ENCODE measurements at regions not wholly inside any gene's neighbourhood (a gene's known extent, or its start where the extent isn't known, plus 50 kb on each side); places are given as distances from the start of the nearest gene placed in this dataset.
"Not testable (repeated sequence)": the region's sequence is repeated elsewhere in the genome, so short reads cannot be mapped to it uniquely, and the experiment has no call there.

- DNase-seq (ENCODE audit: low spot score) = no peak
Measured at GRCh38 chr9:90180381-90180780, 462.2 kb downstream of the DIRAS2 start.

GRCh38 chr9:90188656-90189055 is 454.0 kb downstream of the DIRAS2 start:
- Histone ChIP-seq H2AFZ (ENCODE audit: low read length) (no peak overlapping the region), H3K27ac (ENCODE audit: low read depth, low read length, poor library complexity, severe bottlenecking) (no peak overlapping the region), H4K20me1 (ENCODE audit: insufficient read depth, low read length) (no peaks in the 10 kb centered on the region), H3K9me2 (ENCODE audit: insufficient read depth, low read length) (no peaks in the 10 kb centered on the region), H3K4me3 (ENCODE audit: low read depth, low read length, poor library complexity, severe bottlenecking) (peak overlapping the region; percentile 1), H3K79me2 (ENCODE audit: insufficient read depth, low read depth, low read length) (no peaks in the 10 kb centered on the region), H3K9me3 (ENCODE audit: low read length) (no peaks in the 10 kb centered on the region), H3K4me2 (ENCODE audit: low read length) (peak overlapping the region; percentile 39), H3K36me3 (ENCODE audit: insufficient read depth, low read length) (no peaks in the 10 kb centered on the region), H3K4me1 (ENCODE audit: insufficient read depth, low read length, poor library complexity, severe bottlenecking) (peaks cover 14% of the 10 kb centered on the region)
- CTCF ChIA-PET (ENCODE audit: unreplicated experiment) = no interaction called here
- DNase-seq (ENCODE audit: low spot score) = no peak
- TF ChIP-seq CTCF (conservative IDR thresholded peaks at IDR 0.05; ENCODE audit: low read length) = no peak
- no peak for TF ChIP-seq EZH2phosphoT487 (IDR thresholded peaks at IDR 0.05; ENCODE audit: borderline replicate concordance, low read depth, low read length)
- BruUV-seq (replicated peaks) = no TSS peak
- POLR2A ChIA-PET = interaction anchor here (0.6 kb wide), 1 partner anchor 10 kb away, joined by 3 read pairs; no protein-coding TSS in a partner anchor
- intact Hi-C loops (cut with micrococcal nuclease; ENCODE audit: unreplicated experiment) = no loop called here

More at GRCh38 chr9:90180381-90180780, 462.2 kb downstream of the DIRAS2 start:
- Histone ChIP-seq H4K20me1 (ENCODE audit: insufficient read depth, low read length) (no peaks in the 10 kb centered on the region), H3K9me3 (ENCODE audit: low read length) (no peaks in the 10 kb centered on the region), H3K9me2 (ENCODE audit: insufficient read depth, low read length) (no peaks in the 10 kb centered on the region), H3K36me3 (ENCODE audit: insufficient read depth, low read length) (no peaks in the 10 kb centered on the region), H3K4me2 (ENCODE audit: low read length) (no peak overlapping the region), H3K79me2 (ENCODE audit: insufficient read depth, low read depth, low read length) (no peaks in the 10 kb centered on the region), H3K27ac (ENCODE audit: low read depth, low read length, poor library complexity, severe bottlenecking) (no peak overlapping the region), H3K4me1 (ENCODE audit: insufficient read depth, low read length, poor library complexity, severe bottlenecking) (no peaks in the 10 kb centered on the region), H2AFZ (ENCODE audit: low read length) (no peak overlapping the region), H3K4me3 (ENCODE audit: low read depth, low read length, poor library complexity, severe bottlenecking) (no peak overlapping the region)
- CTCF ChIA-PET (ENCODE audit: unreplicated experiment) = no interaction called here
- POLR2A ChIA-PET = no interaction called here
- BruUV-seq (replicated peaks) = no TSS peak
- intact Hi-C loops (cut with micrococcal nuclease; ENCODE audit: unreplicated experiment) = no loop called here
- no peak for TF ChIP-seq CTCF (conservative IDR thresholded peaks at IDR 0.05; ENCODE audit: low read length)
- no peak for TF ChIP-seq EZH2phosphoT487 (IDR thresholded peaks at IDR 0.05; ENCODE audit: borderline replicate concordance, low read depth, low read length)

GRCh38 chr9:90189306-90189705 is 453.3 kb downstream of the DIRAS2 start:
- Histone ChIP-seq H3K4me2 (ENCODE audit: low read length) (peak overlapping the region; percentile 39), H3K27ac (ENCODE audit: low read depth, low read length, poor library complexity, severe bottlenecking) (no peak overlapping the region), H2AFZ (ENCODE audit: low read length) (no peak overlapping the region), H3K9me3 (ENCODE audit: low read length) (no peaks in the 10 kb centered on the region), H3K4me3 (ENCODE audit: low read depth, low read length, poor library complexity, severe bottlenecking) (peak overlapping the region; percentile 1), H3K79me2 (ENCODE audit: insufficient read depth, low read depth, low read length) (no peaks in the 10 kb centered on the region), H3K4me1 (ENCODE audit: insufficient read depth, low read length, poor library complexity, severe bottlenecking) (peaks cover 14% of the 10 kb centered on the region), H3K36me3 (ENCODE audit: insufficient read depth, low read length) (no peaks in the 10 kb centered on the region), H3K9me2 (ENCODE audit: insufficient read depth, low read length) (no peaks in the 10 kb centered on the region), H4K20me1 (ENCODE audit: insufficient read depth, low read length) (no peaks in the 10 kb centered on the region)
- ChIA-PET POLR2A (no interaction called here), CTCF (ENCODE audit: unreplicated experiment) (no interaction called here)
- intact Hi-C loops (cut with micrococcal nuclease; ENCODE audit: unreplicated experiment) = no loop called here
- BruUV-seq (replicated peaks) = no TSS peak
- no peak for TF ChIP-seq CTCF (conservative IDR thresholded peaks at IDR 0.05; ENCODE audit: low read length)
- no peak for TF ChIP-seq EZH2phosphoT487 (IDR thresholded peaks at IDR 0.05; ENCODE audit: borderline replicate concordance, low read depth, low read length)
- DNase-seq (ENCODE audit: low spot score) = peak; percentile 74

- H3K36me3 ChIP-seq (ENCODE audit: insufficient read depth, low read length); H3K9me2 ChIP-seq (ENCODE audit: insufficient read depth, low read length); H3K4me2 ChIP-seq (ENCODE audit: low read length); H2AFZ ChIP-seq (ENCODE audit: low read length); intact Hi-C loops (cut with micrococcal nuclease; ENCODE audit: unreplicated experiment); H3K79me2 ChIP-seq (ENCODE audit: insufficient read depth, low read depth, low read length); H3K27ac ChIP-seq (ENCODE audit: low read depth, low read length, poor library complexity, severe bottlenecking); H3K4me3 ChIP-seq (ENCODE audit: low read depth, low read length, poor library complexity, severe bottlenecking); H3K9me3 ChIP-seq (ENCODE audit: low read length); H4K20me1 ChIP-seq (ENCODE audit: insufficient read depth, low read length); BruUV-seq (replicated peaks); CTCF ChIA-PET (ENCODE audit: unreplicated experiment): not testable (repeated sequence)
- peak; percentile 7 for DNase-seq (ENCODE audit: low spot score)
- peaks cover 14% of the 10 kb centered on the region for H3K4me1 ChIP-seq (ENCODE audit: insufficient read depth, low read length, poor library complexity, severe bottlenecking)
- POLR2A ChIA-PET = interaction anchor here (0.7 kb wide), 1 partner anchor 1341 kb away, joined by 3 read pairs; no protein-coding TSS in a partner anchor
Measured at GRCh38 chr9:90192465-90192864, 450.2 kb downstream of the DIRAS2 start.

All from OCI-LY7 (cell line).